ENCODE measurements at regions not wholly inside any gene's neighbourhood (a gene's known extent, or its start where the extent isn't known, plus 50 kb on each side); places are given as distances from the start of the nearest gene placed in this dataset.

GRCh38 chr12:20278276-20278675, 90.1 kb upstream of the PDE3A start:
- DNase-seq = no peak

GRCh38 chr12:20280515-20280914, 87.8 kb upstream of the PDE3A start:
- no peak for DNase-seq

GRCh38 chr12:20282401-20282800, 85.9 kb upstream of the PDE3A start:
- DNase-seq = no peak

- no peak for DNase-seq
Observed at GRCh38 chr12:20283482-20283881, 84.9 kb upstream of the PDE3A start.

DNA sequence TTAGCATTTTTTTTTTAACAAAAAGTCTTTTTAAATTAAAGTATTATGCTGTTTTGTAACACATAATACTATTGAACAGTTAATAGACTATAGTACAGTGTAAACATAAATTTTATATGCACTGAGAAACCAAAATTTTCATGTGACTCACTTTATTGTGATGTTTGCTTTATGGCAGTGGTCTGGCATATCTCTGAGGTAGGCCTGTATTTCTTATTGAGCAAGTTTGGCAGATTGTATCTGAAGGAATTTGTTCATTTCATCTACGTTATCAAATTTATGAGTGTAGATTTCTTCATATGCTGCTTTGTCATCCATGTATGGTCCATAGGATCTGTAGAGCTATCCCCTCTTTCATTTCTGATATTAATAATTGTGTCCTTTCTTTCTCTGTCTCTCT, 78.8 kb upstream of the PDE3A start:
- no peak for DNase-seq

DNA sequence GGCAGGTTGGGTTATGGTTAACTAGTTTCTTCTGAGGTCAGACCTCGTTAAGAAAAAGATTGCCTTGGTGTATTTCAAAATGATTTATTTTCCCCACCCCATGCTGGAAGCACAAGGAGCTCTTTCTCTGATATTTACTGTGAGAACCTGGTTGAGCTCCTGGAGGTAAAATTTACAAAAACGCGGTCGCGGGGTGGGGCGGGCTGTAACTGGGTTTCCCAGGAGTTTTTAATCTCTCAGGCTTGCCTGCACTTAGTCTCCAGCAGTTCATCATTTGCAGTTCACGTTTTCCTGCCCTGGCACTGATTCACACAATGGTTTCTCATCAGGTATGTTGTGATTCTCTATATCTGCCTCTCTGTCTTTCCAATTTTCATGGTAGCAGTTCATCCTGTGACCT, 67.9 kb upstream of the PDE3A start:
- DNase-seq = no peak

DNA sequence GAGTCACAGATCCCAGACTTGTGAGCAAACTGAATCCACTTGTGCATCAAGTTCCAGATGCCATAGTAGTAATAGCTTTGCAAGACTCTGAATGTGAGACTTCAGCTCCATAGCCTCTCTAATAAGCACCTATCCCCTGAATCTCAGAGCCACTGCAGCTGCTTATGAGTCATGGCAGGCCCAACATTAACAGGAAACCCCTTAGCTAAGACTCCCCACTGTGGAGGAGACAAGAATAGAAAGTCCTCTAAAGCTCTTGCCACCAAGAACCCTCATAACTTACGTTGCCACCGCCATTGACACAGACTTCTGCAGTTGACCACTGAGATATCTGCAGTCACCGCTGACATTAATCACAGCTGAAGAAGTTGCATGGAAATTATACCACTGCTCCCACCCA, 62.9 kb upstream of the PDE3A start:
- no peak for DNase-seq

DNA sequence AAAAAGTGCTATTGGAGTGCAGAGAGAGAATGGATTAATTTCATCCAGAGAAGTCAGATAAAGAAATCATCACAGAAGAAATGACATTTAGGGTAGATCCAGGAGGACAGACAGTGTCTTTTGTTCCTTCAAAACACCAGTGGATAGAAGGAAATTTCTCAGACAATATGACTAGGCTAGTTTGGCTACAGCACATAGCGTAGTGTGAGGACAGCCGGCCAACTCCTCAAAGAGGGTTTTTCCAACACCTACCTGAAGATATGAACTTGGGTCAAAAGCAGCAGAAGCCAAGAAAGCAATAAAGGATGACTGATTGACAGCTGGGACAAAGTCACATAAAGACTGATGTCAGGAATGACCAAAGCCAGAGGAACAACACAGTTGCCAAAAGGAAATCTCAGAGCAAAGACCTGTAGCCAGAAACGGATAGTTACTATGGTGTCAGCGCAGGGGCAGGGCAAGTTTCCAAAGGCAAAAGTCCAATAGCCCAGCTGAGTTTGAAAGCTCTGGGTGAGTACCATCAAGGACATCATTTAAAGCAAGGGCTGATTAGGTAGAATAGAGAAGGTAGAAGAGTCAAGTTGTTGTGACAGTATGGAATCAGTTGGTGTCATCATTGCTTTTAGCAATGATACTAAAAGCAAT, 58.7 kb upstream of the PDE3A start:
- no peak for DNase-seq

- no peak for DNase-seq
Observed at GRCh38 chr12:20314328-20314727, 54.0 kb upstream of the PDE3A start.

DNA sequence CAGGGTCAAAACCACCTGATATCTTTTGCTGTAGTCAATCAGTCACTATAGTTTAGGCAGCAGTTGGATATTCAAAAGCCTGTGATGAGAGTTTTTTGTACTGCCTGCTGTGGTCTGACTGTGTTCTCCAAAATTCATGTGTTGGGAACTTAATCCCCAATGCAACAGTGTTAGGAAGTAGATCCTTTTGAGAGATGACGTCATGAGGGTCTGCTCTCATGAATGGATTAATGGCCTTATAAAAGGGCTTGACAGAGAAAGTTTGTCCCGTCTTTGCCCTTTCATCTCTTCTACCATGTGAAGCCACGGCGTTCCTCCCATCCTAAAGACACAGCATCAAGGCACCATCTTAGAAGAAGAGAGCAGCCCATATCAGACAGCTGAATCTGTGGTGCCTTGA, 50.8 kb upstream of the PDE3A start:
- DNase-seq = no peak
